HG03571 (cell line): ENCODE measurements at regions not wholly inside any gene's neighbourhood (a gene's known extent, or its start where the extent isn't known, plus 50 kb on each side); places are given as distances from the start of the nearest gene placed in this dataset.

Experiments
- ATAC-seq: cut with Tn5 transposase; IDR thresholded peaks from one replicate; pipeline ENCODE4 v1.9.1; 2021; ENCODE audit not compliant: unreplicated experiment

DNA sequence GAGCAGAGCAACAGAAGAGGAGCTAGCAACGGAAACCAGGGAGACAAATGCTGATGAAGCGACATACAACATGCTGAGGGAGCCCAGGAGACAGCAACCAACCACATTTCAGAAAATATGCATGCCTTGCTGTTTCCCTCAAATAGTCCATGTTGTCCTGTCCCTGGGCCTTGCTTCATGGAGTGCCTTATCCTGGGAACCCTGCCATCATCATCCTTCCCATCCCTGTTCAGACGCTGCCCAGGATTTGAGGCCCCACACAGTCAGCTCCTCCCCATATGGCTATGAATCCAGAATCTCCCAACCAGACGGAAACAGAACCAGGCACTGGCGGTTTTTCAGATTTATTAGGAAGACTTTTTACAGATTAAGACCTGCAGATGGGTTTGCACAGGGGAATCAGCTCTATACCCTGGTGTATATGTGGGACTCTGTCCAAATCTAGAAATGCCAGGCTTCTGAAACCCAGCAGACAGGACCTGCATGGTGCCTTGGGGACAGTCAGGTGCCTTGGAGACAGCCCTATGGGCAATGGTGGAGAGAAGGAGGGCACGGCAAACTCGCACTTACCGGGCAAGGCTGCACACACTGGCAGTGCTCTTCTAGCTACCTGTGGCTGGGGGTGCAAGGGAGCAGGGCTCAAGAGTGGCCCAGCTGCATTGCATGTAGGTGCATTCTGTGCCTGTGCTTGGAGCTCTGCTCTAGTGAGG is 199.7 kb upstream of the MAMLD1 start:
- no peak for ATAC-seq

DNA sequence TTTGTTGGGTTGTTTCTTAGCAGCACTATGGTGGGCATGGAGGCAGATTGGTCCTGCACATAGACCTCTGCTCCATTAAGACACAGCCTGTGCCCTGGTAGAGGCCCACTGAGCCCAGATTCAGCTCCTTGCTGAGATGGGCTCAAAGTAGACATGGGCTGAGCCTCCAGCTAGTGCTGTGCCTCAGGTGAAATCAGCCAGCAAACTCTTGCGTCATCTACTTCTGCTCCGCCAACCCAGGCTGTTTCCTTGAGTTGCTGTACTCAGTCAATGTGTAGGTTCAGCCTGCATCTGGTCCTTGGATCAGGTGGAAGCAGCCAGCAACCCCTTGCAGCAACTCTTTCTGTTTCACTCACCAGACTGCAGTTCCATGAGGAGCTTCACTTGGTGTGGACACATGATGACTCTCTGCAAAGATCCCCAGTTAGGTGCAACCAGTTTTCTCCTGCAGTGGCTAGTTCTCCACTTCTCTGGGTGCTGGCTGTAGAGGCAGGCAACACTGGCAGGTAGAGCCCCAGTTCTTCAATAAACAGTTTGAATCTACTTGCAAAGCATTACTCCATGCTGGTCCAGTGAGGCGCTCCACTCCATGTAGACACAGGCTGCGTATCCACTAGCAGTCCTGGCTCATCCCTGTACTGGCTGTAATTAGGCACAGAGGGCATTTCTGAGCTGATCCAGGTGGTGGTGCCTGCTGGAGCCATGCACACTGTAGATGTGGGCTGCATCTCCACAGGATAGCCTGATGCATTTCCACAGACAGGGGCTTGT is 199.0 kb upstream of the MAMLD1 start:
- ATAC-seq = no peak

DNA sequence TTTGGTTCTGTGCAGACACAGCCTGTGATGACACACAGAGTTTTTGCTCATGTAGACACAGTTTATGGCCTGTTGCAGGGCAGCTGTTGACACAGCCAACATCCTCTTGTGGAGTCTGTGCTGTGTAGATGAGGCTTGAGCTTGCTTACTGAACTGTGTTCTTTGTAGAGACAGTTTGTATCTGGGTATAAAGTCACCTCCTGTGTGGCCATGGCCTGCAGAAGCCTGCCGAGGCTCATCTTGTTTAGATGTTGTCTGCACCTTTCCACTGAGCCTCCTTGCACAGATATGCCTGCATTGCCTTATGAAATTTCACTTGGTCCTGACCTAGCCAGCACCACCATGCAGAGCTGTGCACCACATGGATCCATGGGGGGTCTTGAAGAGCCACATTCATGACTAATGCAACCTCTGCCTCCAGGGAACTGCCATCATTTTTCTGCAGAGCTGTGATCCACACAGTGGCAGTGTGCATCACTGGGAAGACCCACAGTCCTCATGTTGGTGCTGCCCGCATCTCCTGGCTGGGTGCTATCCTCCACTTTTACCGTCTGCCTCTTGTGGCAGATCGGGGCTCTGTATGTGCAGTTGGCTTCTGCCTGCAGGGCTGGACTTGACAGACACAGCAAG is 198.0 kb upstream of the MAMLD1 start:
- ATAC-seq = no peak

- ATAC-seq = no peak
Measured at GRCh38 chrX:150165776-150166610, 197.1 kb upstream of the MAMLD1 start.

GRCh38 chrX:150167482-150168324 is 195.4 kb upstream of the MAMLD1 start:
- ATAC-seq = no peak

GRCh38 chrX:150182161-150182560 is 181.0 kb upstream of the MAMLD1 start:
- no peak for ATAC-seq

DNA sequence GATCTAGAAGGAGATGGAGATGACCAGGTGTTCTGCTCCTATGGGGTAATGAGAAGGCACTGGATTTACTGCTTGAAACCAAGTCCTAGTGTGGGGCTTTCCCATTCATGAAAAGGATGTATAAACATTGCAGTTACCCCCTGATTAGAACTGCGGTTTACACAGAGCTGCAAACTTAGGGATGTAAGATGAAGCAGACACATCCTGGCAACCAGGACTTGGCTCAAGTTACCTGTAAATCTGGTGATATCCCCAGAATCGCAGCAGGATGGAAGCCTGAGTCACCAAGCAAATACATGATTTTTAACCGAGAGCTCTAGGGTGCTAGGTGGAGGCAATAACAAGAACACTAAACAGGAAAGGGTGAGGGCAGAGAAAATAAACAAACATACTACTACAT is 178.6 kb upstream of the MAMLD1 start:
- ATAC-seq = no peak

DNA sequence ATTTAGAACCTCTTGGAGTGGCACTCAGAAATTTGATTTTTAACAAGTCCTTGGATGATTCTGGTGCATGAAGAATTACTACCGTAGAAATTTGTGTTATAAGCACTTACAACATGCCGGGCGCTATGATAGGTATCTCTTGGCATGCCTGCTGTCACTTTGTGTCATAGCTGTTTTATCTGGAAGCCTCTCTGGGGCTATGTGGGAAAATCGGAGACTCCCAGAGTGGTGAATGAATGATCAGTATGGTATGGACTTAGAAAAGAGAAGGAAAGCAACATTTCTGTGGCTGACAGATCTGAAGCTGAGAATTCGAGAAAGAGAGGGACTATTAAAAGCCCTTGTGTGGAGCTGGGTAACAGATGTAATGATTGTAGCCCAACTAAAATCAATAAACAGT is 177.4 kb upstream of the MAMLD1 start:
- no peak for ATAC-seq

- ATAC-seq = no peak
Measured at GRCh38 chrX:150192816-150193215, 170.3 kb upstream of the MAMLD1 start.

GRCh38 chrX:150196285-150196684 is 166.8 kb upstream of the MAMLD1 start:
- ATAC-seq = no peak

GRCh38 chrX:150197388-150197787 is 165.7 kb upstream of the MAMLD1 start:
- ATAC-seq = no peak

GRCh38 chrX:150198776-150199175 is 164.3 kb upstream of the MAMLD1 start:
- ATAC-seq = no peak

GRCh38 chrX:150199181-150199580 is 163.9 kb upstream of the MAMLD1 start:
- no peak for ATAC-seq

GRCh38 chrX:150199803-150200202 is 163.3 kb upstream of the MAMLD1 start:
- no peak for ATAC-seq

DNA sequence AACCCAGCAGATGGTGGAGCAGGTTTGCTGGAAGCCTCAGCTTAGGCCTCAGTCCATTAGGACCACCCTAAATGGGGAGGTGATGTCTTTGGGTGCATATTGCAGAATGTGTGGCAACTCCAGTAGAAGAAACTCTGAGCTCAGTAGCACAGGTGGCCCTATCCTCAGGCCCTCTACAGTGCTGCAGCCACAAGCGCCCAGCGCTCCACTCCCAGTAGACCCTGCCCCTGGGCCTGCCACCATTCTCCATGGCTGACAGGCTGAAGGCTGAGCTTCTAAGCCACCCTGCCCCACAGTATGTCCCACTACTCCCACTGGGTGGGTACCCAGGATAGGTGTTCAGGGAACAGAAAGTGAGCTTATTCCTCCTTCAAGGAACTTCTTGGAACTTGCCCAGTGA is 162.8 kb upstream of the MAMLD1 start:
- ATAC-seq = no peak

- peak; percentile 99 for ATAC-seq
Measured at GRCh38 chrX:150200820-150201287, 162.3 kb upstream of the MAMLD1 start.

DNA sequence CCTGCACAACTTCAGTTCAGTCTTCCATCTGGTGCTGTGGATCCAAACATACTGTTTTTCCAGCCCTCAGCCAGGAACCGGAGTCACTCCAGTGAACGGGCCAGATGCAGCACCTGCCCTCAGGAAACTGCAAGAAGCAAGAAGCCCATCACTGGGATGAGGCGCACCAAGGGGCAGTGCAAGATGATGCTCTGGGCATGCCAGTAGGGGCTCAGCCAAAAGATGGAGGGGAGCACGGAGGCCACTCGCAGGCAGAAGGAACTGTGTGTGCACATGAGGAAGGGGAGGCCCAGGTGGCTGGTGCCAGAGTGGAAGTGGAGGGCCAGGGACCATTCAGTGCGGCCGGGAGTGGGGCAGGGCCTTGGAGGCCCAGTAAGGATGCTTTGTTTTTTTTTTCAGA is 161.7 kb upstream of the MAMLD1 start:
- ATAC-seq = no peak

- ATAC-seq = no peak
Measured at GRCh38 chrX:150201841-150202240, 161.3 kb upstream of the MAMLD1 start.

DNA sequence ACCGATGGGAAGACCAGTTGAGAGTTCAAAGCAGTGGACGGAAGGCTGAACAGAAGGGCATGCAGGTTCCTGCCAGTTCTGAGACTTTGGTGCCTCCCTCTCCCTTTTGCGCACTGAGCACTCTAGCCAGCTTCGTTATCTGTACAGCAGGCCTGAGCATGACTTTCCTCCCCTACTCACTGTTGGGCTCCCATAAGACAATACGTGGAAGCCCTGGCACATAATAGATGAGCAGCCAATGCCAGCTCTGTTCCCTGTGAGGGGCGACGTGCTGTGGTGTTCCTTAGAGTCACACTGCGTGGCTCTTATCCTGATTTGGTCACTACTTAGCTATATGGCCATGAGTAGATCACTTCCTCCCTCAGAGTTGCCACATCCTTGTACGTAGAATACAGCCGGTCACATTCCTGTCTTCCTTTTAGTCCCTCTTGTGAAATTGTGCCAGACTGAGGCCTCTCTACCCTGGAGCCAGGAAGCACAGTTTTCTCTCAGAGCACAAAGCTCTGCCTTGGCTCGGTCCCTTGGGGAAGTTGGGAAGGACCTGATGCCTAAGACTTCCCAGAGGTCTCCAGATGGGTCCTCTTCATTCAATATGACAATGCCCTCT is 160.4 kb upstream of the MAMLD1 start:
- ATAC-seq = no peak

GRCh38 chrX:150203248-150203645 is 159.9 kb upstream of the MAMLD1 start:
- no peak for ATAC-seq
